Right lobe of liver (tissue), 4 donors: ENCODE measurements at regions not wholly inside any gene's neighbourhood (a gene's known extent, or its start where the extent isn't known, plus 50 kb on each side); places are given as distances from the start of the nearest gene placed in this dataset.

ENCODE experiments used
- CTCF ChIP-seq, 4 donors: fragments of 200-600 bp in 3 of 4; fragments of 450-650 bp in 1 of 4; IDR thresholded peaks; one replicate each; pipeline versions ENCODE4 v1.5.1 to v1.8.0; 2016 to 2022; ENCODE audit warnings: antibody characterized with exemption in 4 of 4, mild to moderate bottlenecking in 2 of 4
- POLR2A ChIP-seq: fragments of 450-650 bp; IDR thresholded peaks from one replicate; pipeline ENCODE4 v1.6.1; 2017; ENCODE audit warnings: antibody characterized with exemption, mild to moderate bottlenecking
- donor health status: DM: no; HTN: no; CAD: no.
- donor health status: DM: no; HTN: no; CAD: no.
- donor health status: DM: no; HTN: yes; CAD: no.

- TF ChIP-seq CTCF (IDR thresholded peaks at IDR 0.05) (no peak), POLR2A (no peak)
Measured at GRCh38 chr21:16855164-16855667, 657.6 kb upstream of the CXADR start.
